ENCODE measurements at regions not wholly inside any gene's neighbourhood (a gene's known extent, or its start where the extent isn't known, plus 50 kb on each side); places are given as distances from the start of the nearest gene placed in this dataset.
"Not testable (repeated sequence)": the region's sequence is repeated elsewhere in the genome, so short reads cannot be mapped to it uniquely, and the experiment has no call there.

- Histone ChIP-seq H3K27ac (no peak overlapping the region), H3K27me3 (no peaks in the 10 kb centered on the region), H3K9me3 (peaks cover 0 to 5% (median 0%) of the 10 kb centered on the region in 11 donors), H3K36me3 (no peaks in the 10 kb centered on the region), H3K4me3 (no peak overlapping the region), H3K4me1 (no peaks in the 10 kb centered on the region)
- intact Hi-C loops (cut with DNase I), result no loop called here
- ATAC-seq, result no peak
- no peak for TF ChIP-seq CTCF (IDR thresholded peaks at IDR 0.05)
- DNase-seq, result no peak
- 85 to 93% methylated on average over 5 of the region's 5 CpGs for WGBS, 2 donors
These were observed 719.8 kb downstream of the ANKRD7 start for GRCh38 chr7:118944271-118944670.

- Histone ChIP-seq H3K4me1 (no peaks in the 10 kb centered on the region), H3K27ac (no peak overlapping the region), H3K9me3 (peaks cover 0 to 5% (median 0%) of the 10 kb centered on the region in 11 donors), H3K27me3 (no peaks in the 10 kb centered on the region), H3K4me3 (no peak overlapping the region), H3K36me3 (no peaks in the 10 kb centered on the region)
- TF ChIP-seq CTCF (IDR thresholded peaks at IDR 0.05), result no peak
- intact Hi-C loops (cut with DNase I), result no loop called here
- ATAC-seq, result no peak
- no peak for DNase-seq
- WGBS, 2 donors, result 84 to 86% methylated on average over 13 of the region's 13 CpGs
These were observed 721.6 kb downstream of the ANKRD7 start for GRCh38 chr7:118945911-118946682.

GRCh38 chr7:118948508-118948907, 724.0 kb downstream of the ANKRD7 start:
- DNase-seq, result no peak
- peaks cover 0 to 20% (median 0%) of the 10 kb centered on the region in 11 donors for H3K9me3 ChIP-seq
- no peak overlapping the region for H3K27ac ChIP-seq
- no peaks in the 10 kb centered on the region for H3K27me3 ChIP-seq
- no peak for TF ChIP-seq CTCF (IDR thresholded peaks at IDR 0.05)
- H3K4me1 ChIP-seq, result no peaks in the 10 kb centered on the region
- no peaks in the 10 kb centered on the region for H3K36me3 ChIP-seq
- no peak overlapping the region for H3K4me3 ChIP-seq
- intact Hi-C loops (cut with DNase I), result no loop called here
- ATAC-seq, result no peak

- Histone ChIP-seq H3K27ac (no peak overlapping the region), H3K4me1 (no peaks in the 10 kb centered on the region), H3K9me3 (peaks cover 0 to 20% (median 0%) of the 10 kb centered on the region in 11 donors), H3K27me3 (no peaks in the 10 kb centered on the region), H3K4me3 (no peak overlapping the region), H3K36me3 (no peaks in the 10 kb centered on the region)
- intact Hi-C loops (cut with DNase I), result no loop called here
- 87 to 94% methylated on average over 1 of the region's 1 CpG for WGBS, 2 donors
- no peak for DNase-seq
- no peak for TF ChIP-seq CTCF (IDR thresholded peaks at IDR 0.05)
- ATAC-seq, result no peak
These were observed 724.5 kb downstream of the ANKRD7 start for GRCh38 chr7:118949031-118949430.

GRCh38 chr7:118956285-118956684, 731.8 kb downstream of the ANKRD7 start:
- H3K27me3 ChIP-seq; ATAC-seq; intact Hi-C loops (cut with DNase I); DNase-seq; H3K27ac ChIP-seq; H3K4me3 ChIP-seq; H3K4me1 ChIP-seq; H3K36me3 ChIP-seq: not testable (repeated sequence)
- 52 to 58% methylated on average over 2 of the region's 2 CpGs for WGBS, 2 donors
- peaks cover 0 to 14% (median 0%) of the 10 kb centered on the region in 11 donors for H3K9me3 ChIP-seq

All from heart right ventricle (tissue), 16 donors.